GM12878 (cell line): ENCODE measurements at regions not wholly inside any gene's neighbourhood (a gene's known extent, or its start where the extent isn't known, plus 50 kb on each side); places are given as distances from the start of the nearest gene placed in this dataset.
"Not testable (repeated sequence)": the region's sequence is repeated elsewhere in the genome, so short reads cannot be mapped to it uniquely, and the experiment has no call there.

Source experiments
- ATAC-seq: fragments of 200-7000 bp; cut with Tn5 transposase; 3 replicates; pipeline ENCODE4 v1.9.1; 2020; ENCODE audit warnings: mild to moderate bottlenecking, moderate library complexity
- BruUV-seq: library from RNA; stranded (reverse); fragments of 400-500 nt; replicated peaks from 2 replicates; lab custom pipeline; 2021; lab: Mats Ljungman, UMichigan
- CTCF ChIA-PET: fragments of 300-600 bp; sonication (Branson Sonifier 250); formaldehyde crosslinking; extraction: SDS; loops from one replicate; lab custom pipeline; 2021; ENCODE audit warnings: inconsistent platforms; lab: Yijun Ruan, JAX
- POLR2A ChIA-PET: fragments of 350-600 bp; formaldehyde crosslinking; extraction: SDS; loops from one replicate; lab custom pipeline; 2021; ENCODE audit warnings: inconsistent platforms; lab: Charles Lee
- RAD21 ChIA-PET: fragments of 300-600 bp; sonication (Branson Sonifier 250); formaldehyde crosslinking; loops from one replicate; lab custom pipeline; 2023; ENCODE audit warnings: antibody characterized with exemption; ENCODE audit not compliant: unreplicated experiment; lab: Charles Lee
- SMC1A ChIA-PET: fragments of 300-600 bp; sonication (Branson Sonifier 250); formaldehyde crosslinking; loops from one replicate; lab custom pipeline; 2023; ENCODE audit not compliant: unreplicated experiment, uncharacterized antibody; lab: Charles Lee
- DNase-seq: peaks from one replicate; pipeline ENCODE4 v3.0.0-alpha.2; 2011; ENCODE audit warnings: low read depth, low spot score
- FAIRE-seq: peaks from 3 replicates; lab custom pipeline; 2011; peaks lifted over from hg19 to GRCh38; lab: Jason Lieb, UNC
- H2AFZ ChIP-seq: 2 replicates; pipeline ENCODE4 v1.6.0; 2011; ENCODE audit warnings: low read depth, low read length, control low read depth; ENCODE audit not compliant: control insufficient read depth
- H3K27ac ChIP-seq: 2 replicates; pipeline ENCODE4 v1.5.1; 2011; ENCODE audit warnings: control low read depth; ENCODE audit not compliant: control insufficient read depth, insufficient read depth
- H3K27me3 ChIP-seq, 2 experiments: replicated peaks in 1 of 2; 2 replicates each; pipeline versions ENCODE4 v1.6.0 to v1.6.1; 2011; ENCODE audit warnings: low read length in 1 of 2; ENCODE audit not compliant: control insufficient read depth in 2 of 2, insufficient read depth in 2 of 2
- H3K36me3 ChIP-seq, 2 experiments: 2 replicates each; pipeline ENCODE4 v1.5.1; 2011; ENCODE audit warnings: low read length in 1 of 2; ENCODE audit not compliant: control insufficient read depth in 2 of 2, insufficient read depth in 2 of 2
- H3K4me1 ChIP-seq: 2 replicates; pipeline ENCODE4 v1.6.1; 2011; ENCODE audit warnings: mild to moderate bottlenecking, low read length, moderate library complexity, mixed read lengths; ENCODE audit not compliant: control insufficient read depth, insufficient read depth
- H3K4me2 ChIP-seq: 2 replicates; pipeline ENCODE4 v1.6.0; 2011; ENCODE audit warnings: control low read depth; ENCODE audit not compliant: control insufficient read depth, insufficient read depth
- H3K4me3 ChIP-seq: fragments of 200-600 bp; sonication (generic); 2 replicates; pipeline ENCODE4 v1.5.1; 2016
- H3K79me2 ChIP-seq: 2 replicates; pipeline ENCODE4 v1.6.0; 2011; ENCODE audit warnings: low read length; ENCODE audit not compliant: control insufficient read depth, insufficient read depth
- H3K9ac ChIP-seq: 2 replicates; pipeline ENCODE4 v1.8.0; 2011; ENCODE audit warnings: low read length, control low read depth, mixed read lengths; ENCODE audit not compliant: control insufficient read depth, insufficient read depth
- H3K9me3 ChIP-seq: replicated peaks from 3 replicates; pipeline ENCODE4 v1.5.1; 2011; ENCODE audit warnings: mild to moderate bottlenecking, low read length; ENCODE audit not compliant: control insufficient read depth, insufficient read depth
- H4K20me1 ChIP-seq: 2 replicates; pipeline ENCODE4 v1.6.0; 2011; ENCODE audit not compliant: control insufficient read depth, insufficient read depth
- CEBPZ ChIP-seq: fragments of 150-350 bp; IDR thresholded peaks from 2 replicates; pipeline ENCODE4 v1.6.1; 2016; ENCODE audit warnings: low read depth, low read length
- NFIC ChIP-seq: IDR thresholded peaks from 2 replicates; pipeline ENCODE4 v1.6.1; 2012; ENCODE audit warnings: low read depth, mild to moderate bottlenecking, inconsistent platforms, low read length, moderate library complexity
- WGBS: methylation state at CpG from one replicate; pipeline ENCODE4 v1.1.6; 2016; ENCODE audit warnings: low lambda C conversion rate; ENCODE audit not compliant: insufficient replicate concordance, insufficient coverage; ENCODE audit errors: missing lambda C conversion rate; 5-methylcytosine and 5-hydroxymethylcytosine counted together
- in situ Hi-C: fragments of 300-500 bp; cut with MboI; formaldehyde crosslinking; loops from 9 replicates; pipeline ENCODE4 v1.14.3; 2018; ENCODE audit warnings: mixed read lengths
- intact Hi-C: fragments of 100-400 bp; cut with micrococcal nuclease; formaldehyde crosslinking; loops from one replicate; pipeline ENCODE4 v1.14.2; 2022; ENCODE audit not compliant: unreplicated experiment
- TF ChIP-seq, protein P1 (sequence below): fragments of 450-650 bp; formaldehyde crosslinking; IDR thresholded peaks from 2 replicates; pipeline ENCODE4 v1.5.0; 2022; ENCODE audit warnings: mild to moderate bottlenecking, missing genetic modification characterization

GRCh38 chr5:101455048-101455447 is 552.0 kb upstream of the ST8SIA4 start (continued):
- TF ChIP-seq CEBPZ (no peak), NFIC (no peak)
- TF ChIP-seq, protein P1, sequence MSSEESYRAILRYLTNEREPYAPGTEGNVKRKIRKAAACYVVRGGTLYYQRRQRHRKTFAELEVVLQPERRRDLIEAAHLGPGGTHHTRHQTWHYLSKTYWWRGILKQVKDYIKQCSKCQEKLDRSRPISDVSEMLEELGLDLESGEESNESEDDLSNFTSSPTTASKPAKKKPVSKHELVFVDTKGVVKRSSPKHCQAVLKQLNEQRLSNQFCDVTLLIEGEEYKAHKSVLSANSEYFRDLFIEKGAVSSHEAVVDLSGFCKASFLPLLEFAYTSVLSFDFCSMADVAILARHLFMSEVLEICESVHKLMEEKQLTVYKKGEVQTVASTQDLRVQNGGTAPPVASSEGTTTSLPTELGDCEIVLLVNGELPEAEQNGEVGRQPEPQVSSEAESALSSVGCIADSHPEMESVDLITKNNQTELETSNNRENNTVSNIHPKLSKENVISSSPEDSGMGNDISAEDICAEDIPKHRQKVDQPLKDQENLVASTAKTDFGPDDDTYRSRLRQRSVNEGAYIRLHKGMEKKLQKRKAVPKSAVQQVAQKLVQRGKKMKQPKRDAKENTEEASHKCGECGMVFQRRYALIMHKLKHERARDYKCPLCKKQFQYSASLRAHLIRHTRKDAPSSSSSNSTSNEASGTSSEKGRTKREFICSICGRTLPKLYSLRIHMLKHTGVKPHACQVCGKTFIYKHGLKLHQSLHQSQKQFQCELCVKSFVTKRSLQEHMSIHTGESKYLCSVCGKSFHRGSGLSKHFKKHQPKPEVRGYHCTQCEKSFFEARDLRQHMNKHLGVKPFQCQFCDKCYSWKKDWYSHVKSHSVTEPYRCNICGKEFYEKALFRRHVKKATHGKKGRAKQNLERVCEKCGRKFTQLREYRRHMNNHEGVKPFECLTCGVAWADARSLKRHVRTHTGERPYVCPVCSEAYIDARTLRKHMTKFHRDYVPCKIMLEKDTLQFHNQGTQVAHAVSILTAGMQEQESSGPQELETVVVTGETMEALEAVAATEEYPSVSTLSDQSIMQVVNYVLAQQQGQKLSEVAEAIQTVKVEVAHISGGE (CRISPR knock-in tag) = no peak

DNA sequence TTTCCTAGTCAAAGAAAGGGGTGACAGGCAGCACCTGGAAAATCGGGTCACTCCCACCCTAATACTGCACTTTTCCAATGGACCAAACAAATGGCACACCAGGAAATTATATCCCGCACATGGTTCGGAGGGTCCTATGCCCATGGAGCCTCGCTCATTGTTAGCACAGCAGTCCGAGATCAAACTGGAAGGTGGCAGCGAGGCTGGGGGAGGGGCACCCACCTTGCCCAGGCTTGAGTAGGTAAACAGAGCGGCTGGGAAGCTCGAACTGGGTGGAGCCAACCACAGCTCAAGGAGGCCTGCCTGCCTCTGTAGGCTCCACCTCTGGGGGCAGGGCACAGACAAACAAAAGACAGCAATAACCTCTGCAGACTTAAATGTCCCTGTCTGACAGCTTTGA is 539.2 kb upstream of the ST8SIA4 start:
- H3K27me3 ChIP-seq, H3K4me3 ChIP-seq, H3K4me1 ChIP-seq, SMC1A ChIA-PET, H3K4me2 ChIP-seq, H3K9me3 ChIP-seq, BruUV-seq, DNase-seq, POLR2A ChIA-PET, intact Hi-C loops, H2AFZ ChIP-seq, H3K27ac ChIP-seq, ATAC-seq, in situ Hi-C loops, FAIRE-seq, RAD21 ChIA-PET, H3K36me3 ChIP-seq, CTCF ChIA-PET, H4K20me1 ChIP-seq, H3K9ac ChIP-seq, H3K79me2 ChIP-seq: not testable (repeated sequence)
- 26% methylated on average over 8 of the region's 8 CpGs for WGBS
